Muscle layer of duodenum (tissue), 2 donors: ENCODE measurements at regions not wholly inside any gene's neighbourhood (a gene's known extent, or its start where the extent isn't known, plus 50 kb on each side); places are given as distances from the start of the nearest gene placed in this dataset.

ENCODE experiments used
- H3K27ac ChIP-seq: one replicate; pipeline ENCODE4 v1.7.0; 2013; ENCODE audit warnings: mild to moderate bottlenecking, low read length
- H3K27me3 ChIP-seq: one replicate; pipeline ENCODE4 v1.7.0; 2013; ENCODE audit warnings: low read depth, mild to moderate bottlenecking, control low read depth, low read length
- H3K36me3 ChIP-seq, 2 donors: one replicate each; pipeline ENCODE4 v1.7.0; 2013; ENCODE audit warnings: low read length in 2 of 2, control low read depth in 1 of 2, mild to moderate bottlenecking in 1 of 2; ENCODE audit not compliant: insufficient read depth in 2 of 2, control insufficient read depth in 1 of 2
- H3K4me1 ChIP-seq, 2 donors: one replicate each; pipeline ENCODE4 v1.7.0; 2013; ENCODE audit warnings: low read length in 2 of 2, mild to moderate bottlenecking in 2 of 2, control low read depth in 1 of 2, moderate library complexity in 1 of 2; ENCODE audit not compliant: insufficient read depth in 2 of 2, control insufficient read depth in 1 of 2
- H3K4me3 ChIP-seq, 2 donors: one replicate each; pipeline ENCODE4 v1.7.0; 2013; ENCODE audit warnings: low read length in 2 of 2, low read depth in 1 of 2, mild to moderate bottlenecking in 1 of 2
- H3K9me3 ChIP-seq, 2 donors: one replicate each; pipeline ENCODE4 v1.7.0; 2013; ENCODE audit warnings: low read length in 2 of 2, control low read depth in 1 of 2, mild to moderate bottlenecking in 1 of 2; ENCODE audit not compliant: control insufficient read depth in 1 of 2
- donor health status: healthy.

DNA sequence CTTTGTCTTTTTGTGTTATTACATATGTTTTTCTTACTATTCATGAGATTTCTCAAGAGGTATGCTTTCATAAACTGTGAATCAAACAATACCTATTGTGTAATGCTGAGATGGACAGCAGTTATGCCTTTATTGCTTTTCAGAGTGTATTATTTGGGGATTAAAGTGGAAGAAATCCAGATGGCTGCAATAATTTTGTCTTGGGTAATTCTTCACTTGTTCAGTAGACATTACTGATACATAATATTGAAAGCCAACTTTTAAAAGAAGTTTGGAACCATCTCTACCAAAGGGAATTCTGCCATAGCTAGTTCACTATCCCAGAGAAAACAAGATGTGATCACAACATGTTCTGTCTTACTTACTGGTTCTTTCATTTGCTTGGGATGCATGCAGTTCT is 253.4 kb upstream of the ZSWIM2 start:
- H3K27me3 ChIP-seq = no peaks in the 10 kb centered on the region
- no peaks in the 10 kb centered on the region for H3K4me1 ChIP-seq
- no peaks in the 10 kb centered on the region for H3K9me3 ChIP-seq
- no peak overlapping the region for H3K4me3 ChIP-seq
- no peaks in the 10 kb centered on the region for H3K36me3 ChIP-seq
- no peak overlapping the region for H3K27ac ChIP-seq

DNA sequence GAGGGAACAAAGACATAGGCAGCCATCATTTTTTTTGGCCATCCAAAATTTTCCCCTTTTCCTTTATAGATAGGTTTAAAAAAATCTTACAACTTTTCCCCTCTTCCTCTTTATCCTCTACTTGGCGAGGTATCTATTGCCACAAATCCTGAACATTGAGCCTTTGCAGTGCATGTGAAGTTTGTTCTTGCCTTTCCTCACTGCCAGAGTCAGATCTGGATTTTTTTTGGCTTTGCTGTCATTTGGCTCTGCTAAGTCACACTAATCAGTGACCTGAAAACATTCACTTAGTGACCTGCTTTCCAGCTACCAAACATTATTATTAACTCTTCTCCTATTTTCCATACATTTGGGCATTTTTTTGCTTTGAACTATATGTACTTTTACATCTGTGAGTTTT is 249.2 kb upstream of the ZSWIM2 start:
- Histone ChIP-seq H3K4me3 (no peak overlapping the region), H3K9me3 (no peaks in the 10 kb centered on the region), H3K36me3 (no peaks in the 10 kb centered on the region), H3K27ac (no peak overlapping the region), H3K4me1 (no peaks in the 10 kb centered on the region), H3K27me3 (no peaks in the 10 kb centered on the region)

DNA sequence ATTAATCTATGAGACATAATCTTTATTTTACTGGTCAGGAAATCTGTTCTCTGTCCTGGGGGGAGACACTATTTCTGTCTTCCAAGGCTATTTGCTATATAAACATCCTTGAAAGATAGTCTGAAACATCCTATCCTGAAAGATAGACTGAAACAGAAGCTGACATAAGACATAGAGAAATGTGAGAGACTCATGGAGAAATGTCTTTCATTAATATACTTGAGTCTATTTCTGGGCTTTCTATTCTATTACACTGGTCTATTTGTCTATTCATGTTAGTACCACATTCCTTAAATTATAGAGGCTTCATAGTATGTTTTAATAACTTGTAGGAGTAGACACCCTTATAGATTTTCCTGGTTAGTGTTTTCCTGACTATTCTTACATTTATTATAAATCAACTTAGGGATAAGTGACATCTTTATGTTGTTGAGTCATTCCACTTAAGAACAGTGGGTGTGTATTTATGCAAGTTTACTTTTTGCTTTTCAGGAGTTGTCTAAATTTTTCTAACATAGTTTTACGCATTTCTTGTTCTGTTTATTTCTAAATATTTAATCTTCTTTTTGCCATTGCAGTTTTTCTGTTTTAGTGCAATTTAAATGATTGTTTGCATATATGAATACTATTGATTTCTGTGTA is 244.9 kb upstream of the ZSWIM2 start:
- Histone ChIP-seq H3K27ac (no peak overlapping the region), H3K36me3 (no peaks in the 10 kb centered on the region), H3K9me3 (no peaks in the 10 kb centered on the region), H3K27me3 (no peaks in the 10 kb centered on the region), H3K4me3 (no peak overlapping the region), H3K4me1 (no peaks in the 10 kb centered on the region)

DNA sequence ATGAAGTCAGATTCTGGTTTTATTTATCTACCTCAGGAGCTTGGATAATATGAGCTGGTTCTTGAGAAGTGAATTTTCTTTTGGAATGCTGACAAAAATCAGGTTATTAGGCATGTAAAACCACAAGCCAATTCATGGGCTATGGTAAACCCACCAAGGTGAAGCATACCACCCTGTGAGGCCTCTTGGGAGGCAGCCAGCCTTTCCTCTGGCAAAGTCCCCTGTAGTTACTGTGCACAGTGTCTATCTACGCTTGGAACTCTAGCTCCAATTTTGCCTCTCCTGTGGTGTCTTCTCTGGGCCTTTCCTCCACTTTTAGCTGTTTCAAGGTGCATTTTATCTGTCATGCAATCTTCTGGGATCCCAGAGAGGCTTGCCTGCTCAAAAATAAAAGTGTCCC is 242.7 kb upstream of the ZSWIM2 start:
- no peaks in the 10 kb centered on the region for H3K4me1 ChIP-seq
- no peaks in the 10 kb centered on the region for H3K36me3 ChIP-seq
- H3K27me3 ChIP-seq = no peaks in the 10 kb centered on the region
- no peak overlapping the region for H3K4me3 ChIP-seq
- no peaks in the 10 kb centered on the region for H3K9me3 ChIP-seq
- no peak overlapping the region for H3K27ac ChIP-seq

DNA sequence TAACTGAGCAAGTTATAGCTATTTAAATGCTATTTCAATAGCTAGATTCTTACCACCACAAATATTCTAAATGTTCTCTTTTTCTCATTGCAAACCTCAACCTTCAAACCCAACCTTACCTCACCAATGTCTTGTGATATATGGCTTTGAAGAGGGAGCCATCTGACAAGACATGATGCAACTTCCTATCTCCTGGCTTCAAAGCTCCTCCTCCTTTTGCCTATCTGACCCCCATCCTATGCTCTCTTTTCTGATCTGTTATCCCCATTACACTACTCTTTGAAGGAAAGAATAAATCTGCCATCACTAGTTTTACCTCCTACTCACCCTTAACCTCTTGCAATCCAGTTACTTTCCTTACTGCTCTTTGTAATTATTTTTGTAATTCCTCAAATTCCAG is 235.6 kb upstream of the ZSWIM2 start:
- H3K27me3 ChIP-seq = no peaks in the 10 kb centered on the region
- H3K4me3 ChIP-seq = no peak overlapping the region
- no peaks in the 10 kb centered on the region for H3K9me3 ChIP-seq
- H3K4me1 ChIP-seq = no peaks in the 10 kb centered on the region
- no peaks in the 10 kb centered on the region for H3K36me3 ChIP-seq
- H3K27ac ChIP-seq = no peak overlapping the region

DNA sequence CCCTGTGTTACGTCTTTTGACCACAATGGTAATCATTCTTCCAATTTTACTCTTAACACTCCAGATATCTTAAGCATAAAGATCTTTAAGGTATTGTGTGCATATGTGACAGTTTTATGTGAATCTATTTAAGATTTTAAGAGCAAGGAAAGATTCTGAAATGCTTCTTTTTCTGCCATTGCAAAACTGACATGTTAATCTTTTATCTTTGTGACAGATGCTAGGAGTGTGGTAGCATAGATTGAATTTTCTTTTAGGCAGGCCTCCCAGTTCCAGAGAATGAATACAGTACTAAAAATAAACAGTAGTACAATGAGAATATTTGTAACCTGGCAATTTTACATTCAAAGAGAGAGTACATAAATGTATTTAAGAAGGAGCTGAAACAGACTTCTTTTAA is 232.5 kb upstream of the ZSWIM2 start:
- H3K27me3 ChIP-seq = no peaks in the 10 kb centered on the region
- no peak overlapping the region for H3K4me3 ChIP-seq
- no peaks in the 10 kb centered on the region for H3K36me3 ChIP-seq
- no peaks in the 10 kb centered on the region for H3K9me3 ChIP-seq
- H3K4me1 ChIP-seq = no peaks in the 10 kb centered on the region
- H3K27ac ChIP-seq = no peak overlapping the region

DNA sequence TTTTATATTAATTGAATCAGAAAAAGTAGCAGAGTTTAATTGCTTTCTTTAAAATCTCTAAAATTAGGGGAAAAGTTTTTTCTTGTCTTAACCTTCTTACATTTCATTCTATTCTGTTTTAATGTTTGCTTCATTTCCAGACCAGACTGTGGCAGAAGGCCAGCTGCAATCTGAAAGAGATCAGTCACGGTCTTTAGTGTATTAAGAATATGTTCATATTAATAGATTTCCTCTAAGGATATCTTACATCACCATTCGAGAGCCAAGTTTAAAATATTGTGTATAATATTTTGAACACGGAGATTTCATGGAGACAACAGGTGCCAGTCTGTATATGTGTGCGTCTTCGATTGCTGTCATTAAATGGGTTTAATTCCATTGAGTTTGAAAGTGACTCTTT is 230.9 kb upstream of the ZSWIM2 start:
- no peaks in the 10 kb centered on the region for H3K36me3 ChIP-seq
- H3K27ac ChIP-seq = no peak overlapping the region
- no peaks in the 10 kb centered on the region for H3K27me3 ChIP-seq
- H3K4me3 ChIP-seq = no peak overlapping the region
- peaks cover 0 to 3% of the 10 kb centered on the region in 2 donors for H3K9me3 ChIP-seq
- no peaks in the 10 kb centered on the region for H3K4me1 ChIP-seq

DNA sequence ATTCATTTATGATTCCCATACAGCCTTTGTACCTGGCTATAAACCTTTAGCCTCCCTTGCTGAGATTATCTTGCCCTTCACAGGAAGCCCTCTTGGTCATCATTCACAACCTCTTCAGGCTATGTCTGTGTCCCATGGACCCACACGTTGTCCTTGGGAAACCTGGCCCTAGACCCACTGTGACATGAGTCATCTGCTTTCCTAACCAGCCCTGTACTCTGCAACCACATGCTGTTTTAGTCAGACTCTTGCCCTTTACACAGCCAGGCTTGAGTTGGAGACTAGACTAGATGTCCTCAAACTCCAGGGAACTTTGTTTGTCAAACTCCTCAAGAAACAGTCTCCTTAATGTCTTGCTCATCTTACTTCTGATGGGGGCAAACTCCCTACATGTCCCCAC is 229.3 kb upstream of the ZSWIM2 start:
- H3K36me3 ChIP-seq = no peaks in the 10 kb centered on the region

DNA sequence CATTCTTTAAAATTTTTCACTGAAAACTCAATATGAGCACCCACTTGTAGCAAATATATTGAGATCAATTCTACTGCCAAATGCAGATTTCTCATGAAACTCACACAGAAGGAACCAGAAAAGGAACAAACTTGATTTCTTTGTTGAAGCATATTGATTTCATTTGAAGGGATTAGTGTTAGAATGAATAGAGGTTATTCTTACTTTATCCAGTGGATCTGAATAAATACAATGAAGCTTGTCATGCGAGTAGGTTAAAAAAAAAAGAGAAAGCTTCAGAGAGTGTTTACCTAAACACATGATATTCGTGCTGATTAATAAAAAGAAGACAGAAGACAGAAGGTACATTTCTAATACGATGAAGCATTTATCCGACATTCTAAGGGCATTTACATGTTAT is 226.7 kb upstream of the ZSWIM2 start:
- no peak overlapping the region for H3K27ac ChIP-seq
- no peaks in the 10 kb centered on the region for H3K36me3 ChIP-seq
- H3K4me1 ChIP-seq = no peaks in the 10 kb centered on the region
- H3K4me3 ChIP-seq = no peak overlapping the region
- H3K9me3 ChIP-seq = peaks cover 0 to 3% of the 10 kb centered on the region in 2 donors
- no peaks in the 10 kb centered on the region for H3K27me3 ChIP-seq

More for the DNA sequence above, 229.3 kb upstream of the ZSWIM2 start:
- peaks cover 0 to 3% of the 10 kb centered on the region in 2 donors for H3K9me3 ChIP-seq
- no peak overlapping the region for H3K27ac ChIP-seq
- H3K4me1 ChIP-seq = no peaks in the 10 kb centered on the region
- no peaks in the 10 kb centered on the region for H3K27me3 ChIP-seq
- no peak overlapping the region for H3K4me3 ChIP-seq

DNA sequence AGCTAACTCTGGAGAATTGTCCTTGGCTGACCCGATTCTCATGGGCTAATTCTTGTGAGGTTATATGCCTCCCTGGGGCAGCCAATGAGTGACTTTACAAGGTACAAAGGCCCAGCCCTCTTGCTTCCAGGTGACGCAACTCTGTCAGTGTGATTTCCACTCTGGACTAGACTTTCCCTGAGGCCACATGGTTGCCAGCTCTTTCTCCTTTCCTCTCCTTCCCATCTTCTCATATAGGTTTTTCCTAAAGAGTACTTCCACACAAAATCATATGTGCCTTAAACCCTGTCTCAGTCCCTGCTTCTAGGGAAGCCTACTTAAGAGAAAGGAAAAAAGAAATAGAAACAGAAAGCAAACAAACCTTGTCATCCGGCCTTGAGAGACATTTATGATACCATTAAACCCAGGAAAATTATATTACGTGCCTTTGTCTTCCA is 226.2 kb upstream of the ZSWIM2 start:
- H3K9me3 ChIP-seq = peaks cover 0 to 3% of the 10 kb centered on the region in 2 donors
- H3K27me3 ChIP-seq = no peaks in the 10 kb centered on the region
- H3K27ac ChIP-seq = no peak overlapping the region
- H3K36me3 ChIP-seq = no peaks in the 10 kb centered on the region
- H3K4me1 ChIP-seq = no peaks in the 10 kb centered on the region
- H3K4me3 ChIP-seq = no peak overlapping the region

DNA sequence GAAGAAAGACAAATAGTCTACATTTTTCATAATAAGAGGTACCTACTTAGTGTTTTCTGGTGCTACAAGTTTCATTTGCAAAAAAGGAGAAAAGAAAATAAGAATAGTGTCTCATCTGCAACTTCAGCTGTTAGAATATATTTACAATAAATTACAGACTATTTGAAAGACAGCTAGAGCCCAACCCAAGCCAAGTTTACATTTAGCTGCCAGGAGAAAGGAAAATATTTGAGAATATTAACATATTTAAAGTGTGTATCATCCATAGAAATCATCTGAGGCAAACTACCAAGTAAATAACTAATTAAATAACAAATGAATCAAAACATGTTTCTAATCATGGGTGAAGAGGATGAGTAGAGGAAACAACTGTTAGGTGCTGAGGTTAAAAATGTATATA is 209.2 kb upstream of the ZSWIM2 start:
- Histone ChIP-seq H3K36me3 (no peaks in the 10 kb centered on the region), H3K27me3 (no peaks in the 10 kb centered on the region)

DNA sequence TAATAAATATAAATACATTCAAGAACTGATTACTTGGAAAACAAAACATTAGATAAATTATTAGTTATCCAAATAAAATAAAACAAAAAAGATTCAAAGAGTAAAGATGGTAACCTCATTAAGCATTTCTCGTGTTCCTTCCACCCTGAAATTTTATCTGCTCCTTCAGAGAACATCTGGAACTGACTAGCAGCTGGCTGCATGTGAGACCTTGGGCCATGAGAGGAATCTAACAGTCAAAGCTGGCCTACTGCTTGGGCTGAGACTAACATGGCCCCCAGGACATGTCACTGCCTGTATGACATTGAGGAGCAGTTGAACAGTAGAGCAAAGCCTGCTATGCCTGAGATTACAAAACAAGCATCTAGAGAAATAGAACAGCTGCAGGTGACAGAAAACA is 208.5 kb upstream of the ZSWIM2 start:
- no peak overlapping the region for H3K27ac ChIP-seq

More for the DNA sequence above, 209.2 kb upstream of the ZSWIM2 start:
- H3K27ac ChIP-seq = no peak overlapping the region
- H3K4me3 ChIP-seq = no peak overlapping the region
- no peaks in the 10 kb centered on the region for H3K9me3 ChIP-seq
- peaks cover 0 to 5% of the 10 kb centered on the region in 2 donors for H3K4me1 ChIP-seq

More for the DNA sequence above, 208.5 kb upstream of the ZSWIM2 start:
- Histone ChIP-seq H3K27me3 (no peaks in the 10 kb centered on the region), H3K36me3 (no peaks in the 10 kb centered on the region), H3K9me3 (no peaks in the 10 kb centered on the region), H3K4me3 (no peak overlapping the region), H3K4me1 (peaks cover 0 to 5% of the 10 kb centered on the region in 2 donors)
